PFSK-1 (cell line): ENCODE measurements at regions not wholly inside any gene's neighbourhood (a gene's known extent, or its start where the extent isn't known, plus 50 kb on each side); places are given as distances from the start of the nearest gene placed in this dataset.

Experiments
- FOXP2 ChIP-seq: optimal IDR thresholded peaks from 2 replicates; pipeline ENCODE3; 2011; ENCODE audit warnings: borderline replicate concordance, control low read depth, inconsistent platforms; ENCODE audit not compliant: insufficient read depth; ENCODE audit errors: extremely low read length, extremely low read depth
- POLR2AphosphoS5 ChIP-seq: IDR thresholded peaks from 2 replicates; pipeline ENCODE4 v1.6.1; 2012; ENCODE audit warnings: low read depth, mild to moderate bottlenecking, control low read depth, low read length, moderate library complexity
- REST ChIP-seq, 2 experiments: IDR thresholded peaks; 2 replicates each; pipeline versions ENCODE4 v1.6.1 to v1.8.0; 2011 to 2012; ENCODE audit warnings: low read depth in 2 of 2, low read length in 2 of 2, control low read depth in 1 of 2, inconsistent platforms in 1 of 2, mild to moderate bottlenecking in 1 of 2, moderate library complexity in 1 of 2; ENCODE audit not compliant: insufficient read depth in 1 of 2
- SIN3A ChIP-seq: IDR thresholded peaks from 2 replicates; pipeline ENCODE4 v1.6.1; 2012; ENCODE audit warnings: mild to moderate bottlenecking, low read length, moderate library complexity, borderline replicate concordance; ENCODE audit not compliant: insufficient read depth
- TAF1 ChIP-seq: IDR thresholded peaks from 2 replicates; pipeline ENCODE4 v1.6.1; 2012; ENCODE audit warnings: low read length, control low read depth, borderline replicate concordance; ENCODE audit not compliant: insufficient read depth

GRCh38 chr20:48286601-48287000, 501.3 kb upstream of the SULF2 start:
- TF ChIP-seq POLR2AphosphoS5 (no peak), SIN3A (no peak), REST (IDR thresholded peaks at IDR 0.05; ENCODE audit: insufficient read depth in 1 of 2, low read depth in 2 of 2, low read length in 2 of 2) (no peak), FOXP2 (no peak), TAF1 (no peak)
